Heart right ventricle (tissue), 16 donors: ENCODE measurements at regions not wholly inside any gene's neighbourhood (a gene's known extent, or its start where the extent isn't known, plus 50 kb on each side); places are given as distances from the start of the nearest gene placed in this dataset.
"Not testable (repeated sequence)": the region's sequence is repeated elsewhere in the genome, so short reads cannot be mapped to it uniquely, and the experiment has no call there.

Experiments used
- ATAC-seq, 8 donors: fragments of 200-7000 bp; cut with Tn5 transposase; one replicate each; pipeline ENCODE4 v1.9.1; 2020; ENCODE audit warnings: mild to moderate bottlenecking in 8 of 8, moderate library complexity in 8 of 8, moderate number of reproducible peaks in 1 of 8
- DNase-seq, 2 donors: peaks; one replicate each; pipeline ENCODE4 v3.0.0-alpha.2; 2020
- H3K27ac ChIP-seq, 10 donors: fragments of 200-600 bp; sonication (generic) in 2 of 10; one replicate each; pipeline versions ENCODE4 v1.5.0 to v1.8.0; 2020 to 2022; ENCODE audit warnings: mild to moderate bottlenecking in 3 of 10
- H3K27me3 ChIP-seq, 7 donors: fragments of 200-600 bp; one replicate each; pipeline ENCODE4 v1.8.0; 2021 to 2022; ENCODE audit warnings: mild to moderate bottlenecking in 2 of 7
- H3K36me3 ChIP-seq, 9 donors: fragments of 200-600 bp; sonication (generic) in 1 of 9; one replicate each; pipeline versions ENCODE4 v1.5.0 to v1.8.0; 2020 to 2022; ENCODE audit warnings: mild to moderate bottlenecking in 2 of 9
- H3K4me1 ChIP-seq, 9 donors: fragments of 200-600 bp; sonication (generic) in 1 of 9; one replicate each; pipeline versions ENCODE4 v1.5.0 to v1.8.0; 2020 to 2022; ENCODE audit warnings: mild to moderate bottlenecking in 4 of 9
- H3K4me3 ChIP-seq, 10 donors: fragments of 200-600 bp; sonication (generic) in 2 of 10; one replicate each; pipeline versions ENCODE4 v1.5.0 to v1.8.0; 2020 to 2022; ENCODE audit warnings: mild to moderate bottlenecking in 7 of 10, moderate library complexity in 2 of 10
- H3K9me3 ChIP-seq, 11 donors: fragments of 200-600 bp in 10 of 11; sonication (generic) in 2 of 11; one replicate each; pipeline versions ENCODE4 v1.5.0 to v1.8.0; 2013 to 2022; ENCODE audit warnings: mild to moderate bottlenecking in 2 of 11, control low read depth in 1 of 11, moderate library complexity in 1 of 11
- WGBS, 2 donors: extraction: QIAGEN DNeasy Blood & Tissue Kit; methylation state at CpG; one replicate each; pipeline ENCODE4 v1.1.7; 2013; ENCODE audit warnings: inconsistent platforms in 1 of 2; 5-methylcytosine and 5-hydroxymethylcytosine counted together
- intact Hi-C, 10 donors: fragments of 100-400 bp; cut with DNase I; formaldehyde crosslinking; loops; one replicate each; pipeline versions ENCODE4 v1.11.1 to v1.14.2; 2022
- donor health status: Arrhythmogenic right ventricular cardiomyopathy.
- donor health status: ischemic (EF 13 %, LVEDD 7.1; RV severe dilation, severe dysfunction).
- donor health status: healthy with polysubstance abuse.
- donor health status: DM: no; HTN: yes; CAD: no.
- donor health status: DM: no; HTN: no; CAD: no.
- donor health status: ischemic (EF 25% LVEDD 6.9; RV normal size, moderate dysfunction).
- donor health status: ischemic (EF 25% LVEDD 5.7; RV mildly dilated, moderate dysfunction).
- donor health status: healthy.
- donor health status: DM: yes; HTN: yes; CAD: no.
- donor health status: Ischemic cardiomyopathy.
- donor health status: ischemic (EF 35%, LVEDD 5.7; RV mildly dilated, moderate dysfunction).
- donor health status: nonischemic (EF 11% LVEDD 7.7; RV severe dilation, severe dysfunction).
- donor health status: DM: yes; HTN: yes; CAD: no.
- donor health status: PGD.
- donor health status: ischemic (EF 29% LVEDD 5.4; RV normal size, mild dysfunction).
- donor health status: nonischemic (EF 23%, LVEDD 6.1; RV moderate dilation, normal function).

DNA sequence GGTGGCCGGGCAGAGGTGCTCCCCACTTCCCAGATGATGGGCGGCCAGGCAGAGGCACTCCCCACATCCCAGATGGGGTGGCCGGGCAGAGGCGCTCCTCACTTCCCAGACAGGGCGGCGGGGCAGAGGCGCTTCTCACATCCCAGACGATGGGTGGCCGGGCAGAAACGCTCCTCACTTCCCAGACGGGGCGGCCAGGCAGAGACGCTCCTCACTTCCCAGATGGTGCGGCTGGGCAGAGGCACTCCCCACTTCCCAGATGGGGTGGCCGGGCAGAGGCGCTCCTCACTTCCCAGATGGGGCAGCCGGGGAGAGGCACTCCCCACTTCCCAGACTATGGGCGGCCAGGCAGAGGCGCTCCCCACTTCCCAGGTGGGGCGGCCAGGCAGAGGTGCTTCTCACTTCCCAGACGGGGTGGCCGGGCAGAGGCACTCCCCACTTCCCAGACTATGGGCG lies 275.8 kb downstream of the LIPI start:
- H3K27ac ChIP-seq, DNase-seq, H3K27me3 ChIP-seq, H3K36me3 ChIP-seq, intact Hi-C loops, ATAC-seq, H3K4me3 ChIP-seq, H3K4me1 ChIP-seq, H3K9me3 ChIP-seq: not testable (repeated sequence)
- 93 to 98% methylated on average over 23 of the region's 23 CpGs for WGBS, 2 donors

- H3K27me3 ChIP-seq, intact Hi-C loops, H3K4me1 ChIP-seq, H3K36me3 ChIP-seq, H3K27ac ChIP-seq, DNase-seq, ATAC-seq, H3K9me3 ChIP-seq, H3K4me3 ChIP-seq: not testable (repeated sequence)
- 56 to 63% methylated on average over 1 of the region's 1 CpG for WGBS, 2 donors
These were observed 287.6 kb downstream of the LIPI start for GRCh38 chr21:13923175-13923574.

- intact Hi-C loops, H3K4me3 ChIP-seq, DNase-seq, H3K36me3 ChIP-seq, H3K9me3 ChIP-seq, H3K4me1 ChIP-seq, ATAC-seq, H3K27ac ChIP-seq, H3K27me3 ChIP-seq: not testable (repeated sequence)
- WGBS, 2 donors = 68 to 85% methylated on average over 1 of the region's 1 CpG
These were observed 289.3 kb downstream of the LIPI start for GRCh38 chr21:13921455-13921854.

DNA sequence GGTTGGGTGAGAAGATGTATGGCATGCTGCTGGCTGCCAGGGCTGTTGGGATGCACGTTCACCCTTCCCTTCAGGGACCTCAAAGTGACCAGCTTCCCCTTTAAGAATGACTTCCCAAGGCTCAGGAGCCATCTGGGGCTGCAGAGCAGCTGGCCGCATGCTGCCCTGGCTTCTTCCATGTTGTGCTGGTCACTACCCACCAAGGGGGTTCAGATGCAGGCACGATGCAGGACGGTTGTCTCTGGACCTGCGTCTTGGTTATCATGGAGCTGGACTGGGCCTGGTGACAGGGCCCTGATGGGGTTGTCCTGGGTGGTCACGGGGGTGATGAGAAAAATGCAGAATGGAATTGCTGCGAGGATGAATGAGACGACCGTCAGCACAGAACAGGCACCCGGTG lies 297.8 kb downstream of the POTED start:
- H3K27me3 ChIP-seq, DNase-seq, H3K27ac ChIP-seq, H3K4me3 ChIP-seq, H3K4me1 ChIP-seq, H3K9me3 ChIP-seq, intact Hi-C loops, ATAC-seq, H3K36me3 ChIP-seq: not testable (repeated sequence)
- 67 to 70% methylated on average over 5 to 10 of the region's 10 CpGs for WGBS, 2 donors

- intact Hi-C loops, DNase-seq, H3K4me1 ChIP-seq, H3K27me3 ChIP-seq, ATAC-seq, H3K27ac ChIP-seq, H3K36me3 ChIP-seq, H3K9me3 ChIP-seq, H3K4me3 ChIP-seq: not testable (repeated sequence)
- WGBS, 2 donors = 68 to 71% methylated on average over 4 of the region's 4 CpGs
These were observed 287.1 kb downstream of the POTED start for GRCh38 chr21:13896596-13897247.

DNA sequence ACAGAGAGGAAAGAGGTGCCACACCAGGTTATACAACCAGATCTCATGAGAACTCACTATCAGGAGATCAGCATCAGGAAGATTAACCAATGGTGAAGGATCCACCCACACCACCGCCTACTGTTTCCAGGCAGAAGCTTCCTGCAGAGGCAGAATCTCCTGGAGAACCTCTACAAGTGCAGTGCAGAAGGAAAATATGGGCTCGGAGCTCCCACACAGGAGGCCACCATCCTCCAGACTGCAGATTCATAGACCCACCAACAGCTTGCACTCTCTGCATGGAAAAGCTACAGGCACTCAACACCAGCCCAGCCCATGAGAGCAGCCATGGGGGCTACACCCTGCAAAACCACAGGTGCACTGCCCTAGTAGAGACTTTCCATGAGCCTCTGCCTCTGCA lies 284.0 kb downstream of the POTED start:
- H3K36me3 ChIP-seq, intact Hi-C loops, H3K27ac ChIP-seq, DNase-seq, H3K9me3 ChIP-seq, ATAC-seq, H3K27me3 ChIP-seq, H3K4me3 ChIP-seq, H3K4me1 ChIP-seq: not testable (repeated sequence)
- WGBS, 2 donors = 28 to 36% methylated on average over 2 of the region's 2 CpGs

DNA sequence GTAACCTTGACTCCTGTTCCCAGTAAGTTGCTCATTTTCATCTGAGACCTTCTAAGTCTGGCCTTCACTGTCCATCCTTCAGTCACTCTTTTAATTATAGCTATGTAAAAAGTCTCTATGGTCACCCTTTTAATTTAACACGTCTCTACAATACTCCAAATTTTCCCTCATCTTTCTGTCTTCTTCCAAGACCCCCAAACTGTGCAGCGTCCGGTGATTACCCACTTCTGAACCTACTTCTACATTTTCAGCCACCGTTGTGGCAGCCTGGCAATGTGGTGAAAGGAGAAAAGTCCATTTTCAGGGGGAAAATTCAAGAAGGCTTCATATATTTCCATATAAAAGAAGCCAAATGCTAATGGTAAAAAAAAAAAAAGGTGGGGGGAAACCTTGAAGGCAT lies 283.4 kb downstream of the POTED start:
- intact Hi-C loops, H3K36me3 ChIP-seq, H3K4me1 ChIP-seq, H3K9me3 ChIP-seq, H3K27me3 ChIP-seq, ATAC-seq, DNase-seq, H3K27ac ChIP-seq, H3K4me3 ChIP-seq: not testable (repeated sequence)
- 61 to 76% methylated on average over 4 of the region's 4 CpGs for WGBS, 2 donors

DNA sequence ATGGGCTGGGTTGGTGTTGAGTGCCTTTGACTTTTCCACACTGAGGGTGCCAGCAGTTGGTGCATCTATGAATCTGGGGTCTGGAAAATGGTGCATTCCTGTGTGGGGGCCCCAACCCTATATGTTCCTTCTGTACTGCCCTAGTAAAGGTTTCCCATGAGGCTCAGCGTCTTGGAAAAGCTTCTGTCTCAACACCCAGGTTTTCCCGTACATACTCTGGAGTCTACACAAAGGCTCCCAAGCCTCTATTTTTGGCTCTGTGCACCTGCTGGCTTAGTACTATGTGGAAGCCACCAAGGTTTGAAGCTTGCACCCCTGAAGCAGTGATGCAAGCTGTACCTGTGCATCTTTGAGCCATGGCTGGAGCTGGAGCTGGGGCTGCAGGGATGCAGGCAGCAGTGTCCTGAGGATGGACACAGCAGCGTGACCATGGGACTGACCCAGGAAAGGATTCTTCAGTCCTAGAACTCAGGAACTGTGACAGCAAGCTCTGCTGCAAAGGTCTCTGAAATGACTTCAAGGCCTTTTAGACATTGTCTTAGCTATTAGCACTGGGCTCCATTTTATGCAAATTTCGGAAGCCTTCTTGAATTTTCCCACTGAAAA lies 282.7 kb downstream of the POTED start:
- 61 to 72% methylated on average over 4 of the region's 4 CpGs for WGBS, 2 donors

DNA sequence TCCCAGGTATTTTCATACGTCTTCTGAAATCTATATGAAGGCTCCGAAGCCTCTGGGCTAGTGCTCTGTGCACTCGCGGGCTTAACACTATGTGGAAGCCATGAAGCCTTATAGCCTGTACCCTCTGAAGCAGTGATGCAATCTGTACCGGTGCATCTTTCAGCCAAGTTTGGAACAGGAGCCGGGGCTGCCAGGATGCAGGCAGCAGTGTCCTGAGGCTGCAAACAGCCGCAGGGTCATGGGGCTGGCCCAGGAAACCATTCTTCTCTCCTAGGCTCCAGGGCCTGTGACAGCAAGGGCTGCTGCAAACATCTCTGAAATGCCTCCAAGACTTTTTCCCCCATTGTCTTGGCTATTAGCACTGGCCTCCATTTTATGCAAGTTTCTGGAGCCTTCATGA lies 279.6 kb downstream of the POTED start:
- 70 to 74% methylated on average over 7 of the region's 7 CpGs for WGBS, 2 donors
- H3K36me3 ChIP-seq, ATAC-seq, H3K9me3 ChIP-seq, H3K27ac ChIP-seq, H3K4me1 ChIP-seq, H3K27me3 ChIP-seq, intact Hi-C loops, H3K4me3 ChIP-seq, DNase-seq: not testable (repeated sequence)

More for the DNA sequence above, 282.7 kb downstream of the POTED start:
- DNase-seq, ATAC-seq, H3K4me1 ChIP-seq, intact Hi-C loops, H3K4me3 ChIP-seq, H3K27ac ChIP-seq, H3K9me3 ChIP-seq, H3K27me3 ChIP-seq, H3K36me3 ChIP-seq: not testable (repeated sequence)

DNA sequence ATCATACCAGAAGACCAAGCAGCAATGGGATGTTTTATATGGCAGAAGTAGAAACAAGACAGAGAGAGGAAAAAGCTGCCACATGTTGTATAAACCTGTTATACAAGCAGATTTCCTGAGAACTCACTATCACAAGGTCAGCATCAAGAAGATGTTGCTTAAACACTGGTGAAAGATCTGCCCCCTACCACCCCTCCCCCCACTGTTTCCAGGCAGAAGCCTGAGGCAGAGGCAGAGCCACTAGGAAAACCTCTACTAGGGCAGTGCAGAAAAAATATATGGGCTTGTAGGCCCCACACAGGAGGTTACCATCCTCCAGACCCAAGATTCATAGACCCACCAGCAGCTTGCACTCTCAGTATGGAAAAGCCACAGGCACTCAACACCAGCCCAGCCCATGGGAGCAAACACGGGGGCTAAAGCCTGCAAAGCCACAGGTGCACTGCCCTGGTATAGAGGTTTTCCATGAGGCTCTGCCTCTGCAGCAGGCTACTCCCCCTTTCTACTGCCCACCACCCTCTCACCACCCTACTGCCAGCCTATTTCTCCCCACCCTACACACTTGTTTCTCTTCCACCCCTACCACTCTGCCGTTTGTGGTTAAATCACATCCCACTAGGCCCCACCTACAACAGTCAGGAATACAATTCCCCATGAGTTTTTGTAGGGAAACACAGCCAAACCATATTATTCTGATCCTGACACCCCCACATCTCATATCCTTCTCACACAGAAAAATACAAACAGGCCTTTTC lies 274.2 kb downstream of the POTED start:
- intact Hi-C loops, H3K27me3 ChIP-seq, H3K4me3 ChIP-seq, H3K9me3 ChIP-seq, ATAC-seq, H3K27ac ChIP-seq, H3K4me1 ChIP-seq, H3K36me3 ChIP-seq, DNase-seq: not testable (repeated sequence)
- 64 to 76% methylated on average over 2 of the region's 2 CpGs for WGBS, 2 donors

- ATAC-seq, intact Hi-C loops, H3K27me3 ChIP-seq, H3K4me3 ChIP-seq, H3K9me3 ChIP-seq, H3K36me3 ChIP-seq, DNase-seq, H3K27ac ChIP-seq, H3K4me1 ChIP-seq: not testable (repeated sequence)
- 63 to 65% methylated on average over 4 of the region's 4 CpGs for WGBS, 2 donors
These were observed 267.9 kb downstream of the POTED start for GRCh38 chr21:13877503-13877902.
